ENCODE measurements at regions not wholly inside any gene's neighbourhood (a gene's known extent, or its start where the extent isn't known, plus 50 kb on each side); places are given as distances from the start of the nearest gene placed in this dataset.

GRCh38 chr5:130777794-130778193 is 387.3 kb downstream of the HINT1 start:
- Histone ChIP-seq H2BK15ac (ENCODE audit: low read depth, low read length) (no peak overlapping the region), H3K9me3 (ENCODE audit: control insufficient read depth, low read depth, low read length) (no peaks in the 10 kb centered on the region), H3K27ac (ENCODE audit: insufficient read length, low read depth, low read length) (no peak overlapping the region), H3K23me2 (ENCODE audit: insufficient read length, low read depth, low read length, poor library complexity, severe bottlenecking) (no peaks in the 10 kb centered on the region), H3K27me3 (ENCODE audit: insufficient read depth, low read length) (no peaks in the 10 kb centered on the region), H3K79me2 (ENCODE audit: insufficient read depth, low read length) (no peaks in the 10 kb centered on the region), H3K4me1 (ENCODE audit: insufficient read depth, low read length) (peaks cover 2% of the 10 kb centered on the region; the same call in 1 of the 2 replicates), H3K79me1 (ENCODE audit: insufficient read depth, low read depth, low read length, poor library complexity, severe bottlenecking) (no peaks in the 10 kb centered on the region), H2BK5ac (ENCODE audit: insufficient read length, low read length) (no peak overlapping the region), H2BK12ac (ENCODE audit: insufficient read length, low read depth, low read length) (no peak overlapping the region), H3K14ac (ENCODE audit: insufficient read depth, low read length) (no peak overlapping the region), H3K9ac (ENCODE audit: extremely low read depth, insufficient read length, low read length) (no peak overlapping the region), H3T11ph (ENCODE audit: low read length) (no peak overlapping the region), H4K91ac (ENCODE audit: insufficient read length, low read depth, low read length) (no peak overlapping the region), H3K18ac (ENCODE audit: insufficient read length, low read depth, low read length) (no peak overlapping the region), H3K23ac (ENCODE audit: insufficient read length, low read depth, low read length) (no peak overlapping the region), H3K56ac (ENCODE audit: insufficient read length, low read depth, low read length) (no peak overlapping the region), H4K8ac (replicated peaks; ENCODE audit: insufficient read length, low read depth, low read length) (no peak overlapping the region), H4K20me1 (ENCODE audit: control insufficient read depth, insufficient read depth, insufficient read length) (no peaks in the 10 kb centered on the region), H4K5ac (ENCODE audit: insufficient read length, low read depth, low read length) (no peak overlapping the region), H3K4me2 (ENCODE audit: insufficient read depth, insufficient read length, low read length) (no peak overlapping the region), H3K4ac (ENCODE audit: low read depth, low read length) (no peak overlapping the region), H2AFZ (ENCODE audit: low read length) (no peak overlapping the region), H2BK20ac (ENCODE audit: low read depth, low read length, poor library complexity, severe bottlenecking) (no peak overlapping the region), H2AK5ac (ENCODE audit: insufficient read length, low read length) (no peak overlapping the region), H2BK120ac (ENCODE audit: low read depth, low read length, poor library complexity, severe bottlenecking) (no peak overlapping the region)
- Mint-ChIP-seq H3K27me3 (ENCODE audit: low read depth) (peaks cover 1% of the 10 kb centered on the region; the same call in 1 of the 2 replicates), H3K27ac (no peak overlapping the region), H3K4me3 (no peak overlapping the region), H3K4me1 (no peaks in the 10 kb centered on the region), H3K36me3 (ENCODE audit: insufficient read depth in 1 of 3, low read depth in 3 of 3) (no peaks in the 10 kb centered on the region; a peak in 1 of 7 replicates), H3K9me3 (peaks cover 0 to under 1% of the 10 kb centered on the region in 2 experiments; a peak in 1 of 5 replicates)
- TF ChIP-seq, protein P1, sequence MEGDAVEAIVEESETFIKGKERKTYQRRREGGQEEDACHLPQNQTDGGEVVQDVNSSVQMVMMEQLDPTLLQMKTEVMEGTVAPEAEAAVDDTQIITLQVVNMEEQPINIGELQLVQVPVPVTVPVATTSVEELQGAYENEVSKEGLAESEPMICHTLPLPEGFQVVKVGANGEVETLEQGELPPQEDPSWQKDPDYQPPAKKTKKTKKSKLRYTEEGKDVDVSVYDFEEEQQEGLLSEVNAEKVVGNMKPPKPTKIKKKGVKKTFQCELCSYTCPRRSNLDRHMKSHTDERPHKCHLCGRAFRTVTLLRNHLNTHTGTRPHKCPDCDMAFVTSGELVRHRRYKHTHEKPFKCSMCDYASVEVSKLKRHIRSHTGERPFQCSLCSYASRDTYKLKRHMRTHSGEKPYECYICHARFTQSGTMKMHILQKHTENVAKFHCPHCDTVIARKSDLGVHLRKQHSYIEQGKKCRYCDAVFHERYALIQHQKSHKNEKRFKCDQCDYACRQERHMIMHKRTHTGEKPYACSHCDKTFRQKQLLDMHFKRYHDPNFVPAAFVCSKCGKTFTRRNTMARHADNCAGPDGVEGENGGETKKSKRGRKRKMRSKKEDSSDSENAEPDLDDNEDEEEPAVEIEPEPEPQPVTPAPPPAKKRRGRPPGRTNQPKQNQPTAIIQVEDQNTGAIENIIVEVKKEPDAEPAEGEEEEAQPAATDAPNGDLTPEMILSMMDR (conservative IDR thresholded peaks at IDR 0.05), result no peak
- no peak for DNase-seq
